ENCODE measurements at regions not wholly inside any gene's neighbourhood (a gene's known extent, or its start where the extent isn't known, plus 50 kb on each side); places are given as distances from the start of the nearest gene placed in this dataset.

DNA sequence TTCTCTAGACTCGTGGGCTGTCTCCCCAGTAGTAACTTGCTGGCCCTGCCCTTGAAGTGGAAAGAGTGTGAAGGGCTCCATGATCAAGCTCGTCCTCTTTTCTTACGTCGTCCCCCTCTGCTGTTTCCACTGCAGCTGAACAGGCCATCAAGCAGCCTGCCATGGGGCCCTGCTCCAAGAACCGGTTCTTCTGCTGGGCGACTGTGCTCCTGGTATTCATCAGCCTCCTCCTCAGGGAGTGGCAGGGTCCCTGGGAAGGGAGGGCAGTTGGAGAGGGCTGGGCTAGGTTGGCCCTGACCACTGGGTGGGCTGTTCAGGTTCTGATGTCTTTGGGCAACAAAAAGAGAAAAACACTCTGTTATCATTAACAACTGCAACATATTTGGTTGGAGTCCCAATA lies 151.5 kb downstream of the FCRL5 start:
- TF ChIP-seq, protein P1, sequence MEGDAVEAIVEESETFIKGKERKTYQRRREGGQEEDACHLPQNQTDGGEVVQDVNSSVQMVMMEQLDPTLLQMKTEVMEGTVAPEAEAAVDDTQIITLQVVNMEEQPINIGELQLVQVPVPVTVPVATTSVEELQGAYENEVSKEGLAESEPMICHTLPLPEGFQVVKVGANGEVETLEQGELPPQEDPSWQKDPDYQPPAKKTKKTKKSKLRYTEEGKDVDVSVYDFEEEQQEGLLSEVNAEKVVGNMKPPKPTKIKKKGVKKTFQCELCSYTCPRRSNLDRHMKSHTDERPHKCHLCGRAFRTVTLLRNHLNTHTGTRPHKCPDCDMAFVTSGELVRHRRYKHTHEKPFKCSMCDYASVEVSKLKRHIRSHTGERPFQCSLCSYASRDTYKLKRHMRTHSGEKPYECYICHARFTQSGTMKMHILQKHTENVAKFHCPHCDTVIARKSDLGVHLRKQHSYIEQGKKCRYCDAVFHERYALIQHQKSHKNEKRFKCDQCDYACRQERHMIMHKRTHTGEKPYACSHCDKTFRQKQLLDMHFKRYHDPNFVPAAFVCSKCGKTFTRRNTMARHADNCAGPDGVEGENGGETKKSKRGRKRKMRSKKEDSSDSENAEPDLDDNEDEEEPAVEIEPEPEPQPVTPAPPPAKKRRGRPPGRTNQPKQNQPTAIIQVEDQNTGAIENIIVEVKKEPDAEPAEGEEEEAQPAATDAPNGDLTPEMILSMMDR (IDR thresholded peaks at IDR 0.05; ENCODE audit: low read depth, low read length, poor library complexity, severe bottlenecking), result no peak
- TF ChIP-seq EZH2phosphoT487 (IDR thresholded peaks at IDR 0.05; ENCODE audit: borderline replicate concordance, low read length), result no peak
